Thyroid gland (tissue), 4 donors: ENCODE measurements at regions not wholly inside any gene's neighbourhood (a gene's known extent, or its start where the extent isn't known, plus 50 kb on each side); places are given as distances from the start of the nearest gene placed in this dataset.

Source experiments
- POLR2A ChIP-seq, 2 donors: fragments of 450-650 bp; IDR thresholded peaks; one replicate each; pipeline ENCODE4 v1.6.1; 2017; ENCODE audit warnings: antibody characterized with exemption in 2 of 2, mild to moderate bottlenecking in 2 of 2, moderate library complexity in 1 of 2
- TF ChIP-seq, protein P1 (sequence below), 6 experiments: fragments of 200-600 bp in 3 of 6; fragments of 450-650 bp in 3 of 6; sonication (generic) in 3 of 6; IDR thresholded peaks; one replicate each; pipeline ENCODE4 v1.5.1; 2016 to 2019; ENCODE audit warnings: antibody characterized with exemption in 6 of 6, mild to moderate bottlenecking in 2 of 6, inconsistent platforms in 1 of 6, moderate library complexity in 1 of 6

DNA sequence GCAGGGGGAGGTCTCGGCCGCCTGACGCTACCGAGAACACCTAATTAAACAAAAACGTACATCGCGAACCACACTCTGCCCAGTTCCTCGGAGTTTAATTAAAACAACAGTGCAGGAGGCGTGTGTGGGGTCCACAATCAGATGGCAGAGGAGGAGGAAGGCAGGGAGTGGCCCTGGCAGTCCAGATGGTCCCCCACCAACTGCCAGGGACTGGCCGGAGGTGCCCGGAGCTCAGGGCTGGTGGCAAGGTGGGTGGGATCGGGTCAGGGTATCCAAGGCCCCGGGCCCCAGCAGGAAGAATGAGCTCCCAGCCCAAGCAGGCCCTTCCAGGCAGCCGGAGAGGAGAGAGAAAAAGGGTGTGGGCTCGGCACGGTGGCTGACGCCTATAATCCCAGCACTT lies 71.3 kb downstream of the PTPRS start:
- TF ChIP-seq, protein P1, sequence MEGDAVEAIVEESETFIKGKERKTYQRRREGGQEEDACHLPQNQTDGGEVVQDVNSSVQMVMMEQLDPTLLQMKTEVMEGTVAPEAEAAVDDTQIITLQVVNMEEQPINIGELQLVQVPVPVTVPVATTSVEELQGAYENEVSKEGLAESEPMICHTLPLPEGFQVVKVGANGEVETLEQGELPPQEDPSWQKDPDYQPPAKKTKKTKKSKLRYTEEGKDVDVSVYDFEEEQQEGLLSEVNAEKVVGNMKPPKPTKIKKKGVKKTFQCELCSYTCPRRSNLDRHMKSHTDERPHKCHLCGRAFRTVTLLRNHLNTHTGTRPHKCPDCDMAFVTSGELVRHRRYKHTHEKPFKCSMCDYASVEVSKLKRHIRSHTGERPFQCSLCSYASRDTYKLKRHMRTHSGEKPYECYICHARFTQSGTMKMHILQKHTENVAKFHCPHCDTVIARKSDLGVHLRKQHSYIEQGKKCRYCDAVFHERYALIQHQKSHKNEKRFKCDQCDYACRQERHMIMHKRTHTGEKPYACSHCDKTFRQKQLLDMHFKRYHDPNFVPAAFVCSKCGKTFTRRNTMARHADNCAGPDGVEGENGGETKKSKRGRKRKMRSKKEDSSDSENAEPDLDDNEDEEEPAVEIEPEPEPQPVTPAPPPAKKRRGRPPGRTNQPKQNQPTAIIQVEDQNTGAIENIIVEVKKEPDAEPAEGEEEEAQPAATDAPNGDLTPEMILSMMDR (IDR thresholded peaks at IDR 0.05), result no peak
- no peak for TF ChIP-seq POLR2A (IDR thresholded peaks at IDR 0.05)
